CD4-positive, alpha-beta T cell treated with Interleukin-2 at 100 ng/mL for 4 hours (primary cell): ENCODE measurements at regions not wholly inside any gene's neighbourhood (a gene's known extent, or its start where the extent isn't known, plus 50 kb on each side); places are given as distances from the start of the nearest gene placed in this dataset.
"Not testable (repeated sequence)": the region's sequence is repeated elsewhere in the genome, so short reads cannot be mapped to it uniquely, and the experiment has no call there.

Experiments used
- DNase-seq: peaks from one replicate; pipeline ENCODE4 v3.0.0-alpha.2; 2020; ENCODE audit warnings: low spot score

DNA sequence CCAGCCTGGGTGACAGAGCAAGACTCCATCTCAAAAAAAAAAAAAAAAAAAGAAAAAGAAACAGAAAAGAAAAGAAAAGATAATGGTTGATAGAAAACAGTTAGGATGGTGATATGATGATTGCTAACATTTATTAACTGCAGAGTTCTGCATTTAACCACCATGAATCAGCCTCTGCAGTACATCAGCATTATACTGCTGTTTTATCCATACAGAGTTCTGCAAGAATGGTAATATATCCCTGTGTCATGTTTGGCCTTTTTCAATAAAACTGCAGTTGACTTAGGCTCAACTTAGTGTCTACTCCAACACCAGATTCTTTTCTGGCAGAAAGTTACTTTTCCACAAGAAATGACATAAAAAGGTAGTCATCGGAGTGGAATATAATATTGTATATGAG, 62.6 kb downstream of the DUSP6 start:
- no peak for DNase-seq

- no peak for DNase-seq
Observed at GRCh38 chr12:89288959-89289358, 63.3 kb downstream of the DUSP6 start.

GRCh38 chr12:89286501-89286900, 65.8 kb downstream of the DUSP6 start:
- DNase-seq, result no peak

- DNase-seq, result no peak
Observed at GRCh38 chr12:89281539-89281867, 70.8 kb downstream of the DUSP6 start.

GRCh38 chr12:89280833-89281538, 71.3 kb downstream of the DUSP6 start:
- DNase-seq, result peak; percentile 30

DNA sequence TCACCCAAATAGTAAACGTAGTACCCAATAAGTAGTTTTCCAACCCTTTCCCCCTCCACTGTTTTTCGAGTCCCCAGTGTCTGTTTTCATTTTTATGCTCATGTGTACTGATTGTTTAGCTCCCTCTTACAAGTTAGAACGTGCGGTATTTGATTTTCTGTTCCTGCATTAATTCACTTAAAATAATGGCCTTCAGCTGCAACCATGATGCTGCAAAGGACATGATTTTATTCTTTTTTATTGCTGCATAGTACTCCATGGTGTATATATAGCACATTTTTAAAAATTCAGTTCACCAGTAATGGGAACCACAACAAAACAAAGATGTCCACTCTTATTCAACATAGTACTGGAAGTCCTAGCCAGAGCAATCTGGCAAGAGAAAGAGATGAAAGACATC, 72.8 kb downstream of the DUSP6 start:
- DNase-seq, result no peak

- DNase-seq, result no peak
Observed at GRCh38 chr12:89278862-89279261, 73.4 kb downstream of the DUSP6 start.

GRCh38 chr12:89278169-89278568, 74.1 kb downstream of the DUSP6 start:
- DNase-seq, result no peak

DNA sequence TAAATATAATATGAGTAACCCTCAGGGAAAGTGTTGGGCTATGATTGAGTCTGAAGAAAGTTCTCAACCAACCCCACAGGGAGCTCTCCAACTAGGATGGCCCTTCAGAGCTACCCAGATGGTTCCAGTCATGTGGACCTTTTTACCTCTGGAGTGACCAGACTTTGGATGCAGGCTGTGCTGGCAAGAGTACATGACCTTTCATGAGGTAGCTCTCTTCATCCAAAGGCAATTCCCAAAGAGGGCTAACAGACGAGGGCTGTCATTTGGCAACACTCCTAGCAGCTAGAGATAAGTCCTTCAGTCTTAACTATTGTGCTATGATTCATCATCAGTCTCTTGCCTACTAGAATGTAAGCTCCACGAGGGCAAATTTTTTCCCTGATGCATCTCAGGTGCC, 75.4 kb downstream of the DUSP6 start:
- no peak for DNase-seq

DNA sequence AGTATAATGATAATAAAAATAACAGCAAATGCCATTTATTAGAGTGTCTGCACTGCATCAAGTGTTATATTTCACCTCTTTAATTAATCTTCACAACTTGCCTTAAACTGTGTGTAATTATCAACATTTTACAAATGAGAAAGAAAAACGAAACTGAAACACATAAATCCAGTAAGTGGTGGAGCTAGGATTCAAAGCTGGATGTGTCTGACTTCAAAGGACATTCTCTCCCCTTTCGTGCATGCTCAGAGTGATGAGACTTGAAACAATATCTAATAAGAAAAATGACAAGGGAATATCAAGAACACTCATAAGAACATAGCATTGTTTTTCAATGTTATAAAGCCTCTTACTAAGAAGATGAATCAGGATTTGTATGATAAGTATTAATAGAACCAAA, 78.8 kb downstream of the DUSP6 start:
- no peak for DNase-seq

- no peak for DNase-seq
Observed at GRCh38 chr12:89270548-89270947, 81.8 kb downstream of the DUSP6 start.

GRCh38 chr12:89269174-89269573, 83.1 kb downstream of the DUSP6 start:
- no peak for DNase-seq

- no peak for DNase-seq
Observed at GRCh38 chr12:89267404-89267803, 84.9 kb downstream of the DUSP6 start.

DNA sequence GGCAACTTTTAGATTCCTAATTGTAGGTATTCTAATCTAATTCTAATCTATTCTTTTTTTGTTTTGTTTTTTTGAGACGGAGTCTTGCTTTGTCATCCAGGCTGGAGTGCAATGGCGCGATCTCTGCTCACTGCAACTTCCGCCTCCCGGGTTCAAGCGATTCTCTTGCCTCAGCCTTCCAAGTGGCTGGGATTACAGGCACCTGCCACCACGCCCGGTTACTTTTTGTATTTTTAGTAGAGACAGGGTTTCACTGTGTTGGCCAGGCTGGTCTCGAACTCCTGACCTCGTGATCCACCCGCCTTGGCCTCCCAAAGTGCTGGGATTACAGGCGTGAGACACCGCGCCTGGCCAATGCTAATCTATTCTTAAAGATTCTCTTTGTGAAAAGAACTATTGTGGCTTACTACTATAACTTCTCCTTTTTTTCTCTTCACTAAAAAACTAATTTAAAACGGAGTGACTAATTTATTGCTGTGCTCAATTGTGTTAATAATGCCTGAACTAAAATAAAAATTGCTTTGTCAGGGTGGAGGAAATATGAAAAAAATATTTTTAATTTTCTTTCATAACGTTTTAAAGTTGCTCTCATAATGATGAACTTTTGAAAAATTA, 85.6 kb downstream of the DUSP6 start:
- not testable (repeated sequence) for DNase-seq

GRCh38 chr12:89264837-89265236, 87.5 kb downstream of the DUSP6 start:
- DNase-seq, result no peak

GRCh38 chr12:89263900-89264299, 88.4 kb downstream of the DUSP6 start:
- DNase-seq, result no peak

DNA sequence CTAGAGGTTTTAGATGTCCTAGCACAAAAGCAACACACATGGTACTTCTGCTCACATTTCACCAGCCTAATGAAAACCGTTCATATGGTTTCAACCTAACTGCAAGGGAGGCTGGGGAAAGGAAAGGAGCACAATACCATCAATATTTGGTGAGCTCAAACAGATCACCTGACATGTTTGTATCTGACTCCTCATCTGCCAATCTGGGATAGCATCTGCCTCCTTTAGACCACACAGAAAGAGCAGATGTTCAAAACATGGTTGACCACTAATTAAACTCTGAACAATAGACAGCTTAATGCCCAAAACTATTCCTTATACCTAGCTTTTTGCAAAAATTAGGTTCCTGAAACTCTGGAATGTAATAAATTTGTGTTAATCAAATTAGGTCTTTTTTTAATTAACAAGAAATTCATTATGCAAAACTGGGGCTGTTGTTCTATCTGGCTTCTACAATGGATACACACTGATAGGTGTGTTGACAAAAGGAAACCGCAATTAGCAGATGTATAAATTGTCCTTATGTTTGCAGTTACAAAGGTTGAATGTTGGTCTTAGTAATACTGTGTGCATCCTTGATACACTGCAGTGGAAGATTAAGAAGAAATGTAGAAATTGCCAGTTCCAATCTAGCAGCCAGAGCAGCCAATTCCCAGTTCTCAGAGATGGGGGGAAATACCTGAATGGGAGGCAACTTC, 89.3 kb downstream of the DUSP6 start:
- DNase-seq, result no peak

DNA sequence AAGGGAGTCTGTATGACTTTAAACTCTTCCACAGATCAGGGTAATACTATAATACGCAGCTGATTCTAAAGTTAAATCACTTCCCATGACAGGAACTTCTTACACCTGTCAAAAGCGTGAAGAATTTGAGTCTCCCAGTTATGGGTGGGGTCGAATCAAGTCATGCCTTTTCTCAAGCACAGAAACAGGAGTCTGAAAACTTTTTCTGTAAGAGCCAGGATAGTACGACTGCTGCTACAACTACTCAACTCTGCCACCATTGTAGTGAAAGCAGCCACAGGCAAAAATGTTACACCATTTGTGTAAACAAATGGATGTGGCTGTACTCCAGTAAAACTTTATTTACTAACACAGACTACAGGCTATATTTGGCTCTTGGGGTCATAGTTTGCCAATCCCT, 90.3 kb downstream of the DUSP6 start:
- DNase-seq, result no peak

DNA sequence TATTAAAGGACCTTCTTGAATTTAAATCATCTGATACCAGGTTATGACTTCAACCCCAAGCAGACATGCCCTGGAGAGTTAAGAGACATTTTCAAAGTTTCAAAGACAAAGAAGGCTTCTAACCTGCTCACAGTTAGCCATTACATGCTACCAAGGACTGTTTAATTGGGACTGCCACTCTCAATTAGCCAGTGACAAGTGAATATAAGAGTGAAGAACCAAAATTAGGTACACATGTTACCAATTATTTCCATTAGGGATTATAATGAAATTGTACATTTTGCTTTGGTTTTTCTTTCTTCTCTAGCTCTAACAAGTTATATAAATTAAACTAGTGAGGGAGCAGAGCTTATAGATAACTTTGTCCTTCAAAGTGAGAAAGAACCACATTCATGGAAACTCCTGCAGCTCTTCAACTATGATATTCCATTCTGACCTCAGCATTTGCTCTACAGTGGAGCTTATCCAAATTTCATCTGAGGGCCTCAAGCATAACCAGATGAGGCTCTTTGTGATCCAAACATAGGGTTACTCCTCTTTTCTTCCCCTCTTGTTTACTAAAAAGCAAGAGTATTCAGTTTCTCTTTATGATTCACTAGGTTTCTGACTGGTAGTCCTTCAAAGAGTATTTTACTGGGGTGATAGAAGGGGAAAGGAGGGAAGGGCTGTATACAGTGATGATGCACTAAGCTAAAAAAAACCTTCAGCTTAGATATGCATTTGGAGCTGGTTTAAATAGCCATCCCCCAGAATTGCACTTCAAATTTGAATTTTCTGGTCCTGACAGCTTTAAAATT, 91.3 kb downstream of the DUSP6 start:
- DNase-seq, result no peak

DNA sequence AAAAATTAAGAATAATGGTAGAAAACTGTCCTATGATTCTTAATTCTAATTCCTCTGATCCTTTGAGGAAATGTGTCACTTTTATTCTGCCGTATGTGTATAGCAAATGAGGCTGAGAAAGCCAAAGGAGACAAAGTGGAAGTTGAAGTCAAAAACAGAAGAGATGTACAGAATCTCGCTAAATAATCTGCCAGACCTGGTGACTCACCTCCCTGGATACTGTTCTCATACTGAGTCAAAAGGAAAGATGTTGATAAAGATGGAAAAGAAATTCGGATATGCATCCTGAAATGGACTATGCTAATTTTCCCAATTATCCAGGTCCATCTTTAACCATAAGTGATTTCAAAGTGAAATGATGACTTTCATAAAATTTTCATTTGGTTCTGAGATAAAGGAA, 92.5 kb downstream of the DUSP6 start:
- DNase-seq, result no peak

DNA sequence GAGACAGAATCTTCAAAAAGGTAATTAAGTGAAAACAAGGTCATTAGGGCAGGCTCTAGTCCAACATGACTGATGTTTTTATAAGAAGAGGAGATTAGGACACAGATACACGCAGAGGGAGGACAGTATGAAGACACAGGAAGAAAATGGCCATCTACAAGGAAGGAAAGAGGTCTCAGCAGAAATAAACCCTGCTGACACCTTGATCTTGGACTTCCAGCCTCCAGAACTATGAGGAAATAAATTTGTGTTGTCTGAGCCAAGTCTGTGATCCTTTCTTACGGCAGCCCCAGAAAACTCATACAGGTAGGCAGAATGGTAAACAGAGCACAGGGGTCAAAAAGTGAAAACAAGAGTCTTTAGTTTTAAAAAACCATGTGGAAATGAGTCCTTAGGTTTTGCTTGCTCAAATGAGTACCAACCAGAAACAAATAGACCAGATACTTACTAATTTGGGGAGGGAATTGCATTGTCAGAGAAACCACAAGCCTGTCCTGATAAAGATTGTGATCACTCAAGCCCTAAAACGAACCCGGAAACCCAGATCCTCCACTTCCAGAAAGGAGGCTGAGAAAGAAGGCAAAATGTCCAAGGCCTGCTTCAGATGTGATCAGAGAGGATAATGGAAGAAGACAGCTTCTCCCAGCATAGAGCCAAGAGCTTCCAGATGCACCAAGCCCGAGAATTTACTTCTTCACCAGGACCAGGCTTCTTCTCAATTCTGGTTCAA, 93.9 kb downstream of the DUSP6 start:
- no peak for DNase-seq

- DNase-seq, result no peak
Observed at GRCh38 chr12:89257340-89257739, 95.0 kb downstream of the DUSP6 start.
